GM19238 (cell line): ENCODE measurements at regions not wholly inside any gene's neighbourhood (a gene's known extent, or its start where the extent isn't known, plus 50 kb on each side); places are given as distances from the start of the nearest gene placed in this dataset.

ENCODE experiments used
- DNase-seq: peaks from one replicate; pipeline ENCODE4 v3.0.0; 2011; ENCODE audit warnings: low spot score; ENCODE audit not compliant: insufficient read length

DNA sequence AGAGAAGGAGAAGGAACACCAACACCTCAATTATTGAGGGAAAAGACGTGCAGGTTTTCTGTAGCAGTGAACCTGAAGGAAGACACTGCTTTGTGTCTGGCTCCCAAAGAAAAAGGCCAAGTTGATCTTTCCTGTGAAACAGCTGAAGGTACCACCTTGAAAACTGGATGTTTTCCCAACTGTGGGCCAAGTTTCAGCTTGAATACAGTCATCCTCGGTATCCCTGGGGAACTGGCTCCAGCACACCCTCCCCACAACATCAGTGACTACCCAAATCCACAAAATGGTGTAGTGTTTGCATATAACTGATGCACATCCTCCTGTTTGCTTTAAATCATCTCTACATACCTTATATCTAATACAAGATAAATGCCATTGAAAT lies 297.0 kb upstream of the PITRM1 start:
- no peak for DNase-seq

DNA sequence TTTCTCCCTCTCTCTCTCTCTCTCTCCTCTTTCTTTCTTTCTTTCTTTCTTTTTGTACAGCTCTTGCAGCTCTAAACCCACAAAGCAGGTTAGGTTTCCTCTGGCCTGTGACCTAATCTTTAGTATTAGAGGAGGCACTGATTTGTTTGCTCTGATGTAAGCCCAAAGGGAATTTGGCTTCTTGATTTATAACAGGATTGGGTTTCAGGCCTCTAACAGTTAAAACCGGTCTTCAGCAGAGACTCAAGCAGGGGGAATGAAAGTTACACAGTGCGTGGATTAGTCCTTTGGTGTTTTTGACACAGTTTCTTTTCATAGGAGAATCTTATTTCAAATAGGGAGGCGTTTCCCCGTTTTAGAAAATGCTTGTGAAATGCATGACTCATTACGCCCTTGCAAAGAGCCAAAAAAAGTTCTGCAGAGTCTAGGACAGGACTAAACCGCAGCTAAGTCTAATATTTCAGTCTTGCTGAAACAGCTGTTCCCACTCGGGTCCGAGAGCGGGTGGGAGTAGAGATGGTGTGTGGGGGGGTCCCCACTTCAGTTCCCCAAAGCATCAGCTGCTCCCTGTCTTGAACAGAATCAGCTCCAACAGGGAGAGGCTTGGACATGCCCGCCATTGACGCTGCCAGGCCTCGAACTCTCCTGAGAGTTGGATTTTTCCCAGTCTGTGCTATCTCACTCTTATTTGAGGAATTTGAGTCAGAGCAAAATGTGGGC lies 296.5 kb upstream of the PITRM1 start:
- no peak for DNase-seq

DNA sequence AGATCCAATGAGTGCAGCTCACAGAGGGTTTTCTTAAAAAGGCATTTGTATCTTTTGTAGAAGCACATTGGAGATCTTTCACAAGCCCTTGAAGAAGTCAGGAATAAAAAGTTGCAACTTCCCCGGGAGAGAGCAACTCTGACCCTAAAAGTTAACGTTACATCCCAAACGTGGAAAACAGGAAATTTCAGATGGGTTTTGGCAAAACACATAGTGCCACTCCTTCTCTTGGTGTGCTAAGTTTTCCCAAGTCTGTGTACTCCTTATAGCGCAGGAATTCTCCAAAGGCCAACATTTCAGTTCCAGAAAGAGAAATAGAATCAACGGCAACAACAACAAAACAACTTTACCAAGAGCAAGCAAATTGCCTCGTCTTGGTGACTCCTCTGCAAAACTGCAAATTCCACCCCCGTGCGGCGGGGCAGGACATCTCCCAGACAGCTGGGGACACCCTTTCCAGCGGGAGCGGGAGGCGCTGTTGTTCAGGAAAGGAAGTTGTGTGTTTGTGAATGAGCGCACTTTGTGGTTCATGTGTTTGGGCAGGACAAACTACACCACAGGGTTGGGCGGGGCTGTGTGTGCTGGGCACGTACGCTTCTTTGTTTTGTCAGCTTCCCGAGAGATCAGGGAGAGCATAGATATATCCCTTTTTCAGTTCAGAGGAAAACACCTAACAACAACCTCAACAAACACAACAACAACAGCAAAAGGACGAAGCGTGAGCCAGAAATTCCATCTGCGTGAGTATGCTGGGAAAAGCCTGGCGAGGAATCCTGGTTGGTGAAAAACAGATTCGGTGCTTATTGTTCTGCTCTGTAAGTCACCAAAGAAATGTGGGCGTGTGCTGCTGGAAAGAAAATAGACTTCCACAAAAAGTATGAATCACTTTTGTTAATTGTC lies 294.7 kb upstream of the PITRM1 start:
- DNase-seq = no peak

DNA sequence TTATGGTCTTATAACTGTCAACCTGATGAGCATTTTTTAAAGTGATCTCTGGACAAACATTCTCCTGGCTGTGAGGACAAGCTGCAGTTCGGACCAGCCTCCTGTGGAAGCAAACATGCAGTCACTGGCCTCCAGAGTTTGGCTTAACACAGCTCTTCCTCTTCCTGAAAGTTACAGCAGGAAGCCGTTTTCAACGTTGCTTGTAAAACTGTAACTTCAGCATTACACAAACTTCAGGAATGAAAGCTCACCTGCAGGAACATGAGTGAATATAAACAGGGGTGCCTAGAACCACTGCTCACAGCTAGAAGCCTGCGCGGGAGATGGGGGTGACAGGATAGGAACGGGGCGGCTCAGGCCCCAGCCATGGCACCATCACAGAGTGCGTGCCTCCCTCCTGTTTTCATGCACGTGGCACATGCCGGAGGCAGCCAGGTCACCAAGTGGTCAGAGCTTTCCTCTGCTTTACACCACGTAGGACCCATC lies 292.9 kb upstream of the PITRM1 start:
- DNase-seq = no peak

DNA sequence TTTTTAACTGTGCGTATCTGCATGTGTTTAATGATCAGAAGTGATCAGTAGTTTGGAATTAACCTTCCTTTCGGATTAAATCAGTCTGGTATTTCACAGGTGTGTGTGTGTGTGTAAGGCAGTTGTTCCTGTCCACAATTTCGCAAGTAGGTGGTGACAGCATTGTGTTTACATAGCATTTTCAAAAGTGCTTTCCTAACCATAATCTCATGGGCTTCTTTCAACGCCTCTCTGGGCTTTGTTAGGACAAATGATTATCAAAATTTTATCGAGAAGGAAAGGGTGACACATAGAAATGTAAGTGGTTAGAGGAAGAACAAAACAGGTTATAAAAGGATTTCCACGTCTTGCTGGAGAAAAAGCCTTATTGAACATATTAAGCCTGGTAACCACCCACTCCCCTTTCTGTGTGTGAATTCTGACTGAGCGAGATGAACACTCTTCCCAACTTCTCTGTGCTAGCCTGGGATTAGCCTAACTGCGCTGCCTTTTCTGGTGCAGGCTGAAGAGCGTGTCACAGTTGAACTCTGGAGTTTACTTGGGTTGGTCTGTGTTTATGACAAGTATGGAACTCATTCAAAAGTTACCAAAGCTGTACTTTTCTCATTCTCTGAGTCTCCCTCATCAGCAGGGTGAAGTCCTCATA lies 292.3 kb upstream of the PITRM1 start:
- DNase-seq = no peak

DNA sequence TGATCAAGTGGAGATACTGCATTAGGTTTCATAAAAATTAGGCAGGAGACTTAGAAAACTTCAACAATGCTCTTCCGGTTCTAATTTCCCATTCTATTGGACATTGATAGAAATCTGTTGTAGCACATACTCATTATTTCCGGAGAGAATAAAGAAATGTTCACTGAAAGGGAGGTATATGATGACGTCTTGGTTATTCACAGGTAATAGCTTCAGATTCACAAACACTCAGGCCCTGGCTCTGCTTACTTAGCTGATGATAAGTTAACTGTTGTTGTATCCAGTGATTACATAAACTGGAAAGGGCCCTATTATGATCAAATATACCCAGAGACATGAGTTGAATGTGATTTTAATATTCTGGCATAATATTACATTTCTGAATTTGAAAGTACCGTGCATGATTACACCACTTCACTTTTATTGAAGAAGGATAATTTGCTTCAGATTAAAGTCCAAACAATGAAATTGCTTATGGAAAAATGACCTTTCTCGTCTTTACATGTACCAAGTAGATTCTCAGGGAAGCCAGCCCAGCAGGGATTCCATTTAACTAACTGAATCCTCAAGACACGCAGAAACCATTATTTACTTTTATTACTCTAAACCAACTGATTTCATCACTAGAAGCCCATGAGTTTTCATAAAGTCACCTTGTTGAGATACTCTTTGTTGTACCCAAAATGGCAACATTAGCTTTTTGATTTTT lies 288.0 kb upstream of the PITRM1 start:
- no peak for DNase-seq

DNA sequence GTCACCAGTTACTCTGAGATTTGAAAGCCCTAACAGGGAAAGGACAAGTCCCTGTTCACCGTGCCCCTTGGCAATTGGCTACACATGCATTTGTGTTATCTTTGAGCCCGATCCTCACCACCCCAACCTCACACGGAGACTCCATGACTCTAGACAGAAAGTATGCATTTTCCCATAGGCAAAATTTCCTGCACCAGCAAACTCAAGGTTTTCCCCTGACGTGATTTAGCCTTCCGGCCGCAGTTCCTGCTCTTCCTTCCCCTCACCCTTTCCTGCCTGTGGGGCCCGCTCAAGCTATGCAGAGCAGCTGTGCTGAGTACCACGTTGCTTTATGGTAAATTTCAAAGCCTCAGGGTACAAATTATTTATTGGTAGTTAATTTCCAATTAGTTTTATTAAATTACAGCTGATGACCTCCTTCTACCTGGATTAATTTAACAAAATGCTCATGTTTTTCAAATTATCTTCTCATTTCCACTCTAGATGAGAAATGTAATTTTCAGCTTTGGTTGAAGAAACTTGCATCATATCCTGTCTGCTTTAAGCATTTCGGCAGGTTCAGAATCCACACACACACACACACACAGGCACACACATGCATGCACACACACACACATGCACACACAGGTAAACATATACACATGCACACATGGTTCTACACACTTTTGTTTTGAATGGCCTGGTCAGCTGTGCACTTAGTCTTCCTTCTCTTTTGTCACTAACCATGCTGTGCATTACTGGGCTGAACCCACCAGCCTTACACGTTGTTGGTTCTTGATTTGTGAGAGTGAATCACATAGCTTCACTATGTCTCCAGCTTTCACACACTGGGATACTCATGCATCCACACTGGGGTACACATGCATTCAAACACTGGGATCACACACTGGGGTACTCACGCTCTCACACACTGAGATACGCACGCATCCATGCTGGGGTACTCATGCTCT lies 283.1 kb upstream of the PITRM1 start:
- no peak for DNase-seq

DNA sequence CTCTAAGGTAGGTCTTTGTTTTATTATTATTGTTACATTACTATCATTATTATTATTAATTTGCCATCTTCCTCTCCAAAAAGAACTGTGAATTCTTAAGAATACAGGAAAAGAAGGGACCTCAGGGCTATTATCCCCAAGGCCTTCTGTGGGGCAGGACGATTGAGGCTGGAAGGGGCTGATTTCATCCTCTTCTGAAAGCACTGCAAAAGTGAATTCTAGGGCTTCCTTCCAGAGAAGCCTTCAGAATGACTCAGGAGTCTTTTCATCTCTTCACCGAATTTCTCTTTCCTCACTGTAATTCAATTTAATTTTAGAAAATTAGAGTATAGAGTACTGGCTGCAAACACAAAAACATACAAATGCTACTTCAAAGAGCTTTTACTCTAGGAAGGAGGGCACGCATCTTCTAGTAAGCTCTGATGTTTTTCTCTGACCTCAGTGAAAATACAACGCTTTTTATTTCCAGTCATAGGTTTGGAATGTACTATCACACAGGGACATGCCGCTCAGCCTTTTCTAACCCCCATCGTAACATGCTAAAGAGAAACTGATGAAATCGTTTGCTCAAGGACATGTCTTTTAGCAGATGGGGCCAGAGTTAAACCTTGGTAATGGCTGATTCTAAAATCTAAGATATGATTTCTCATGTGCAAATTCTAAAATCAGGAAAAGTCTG lies 280.2 kb upstream of the PITRM1 start:
- no peak for DNase-seq

DNA sequence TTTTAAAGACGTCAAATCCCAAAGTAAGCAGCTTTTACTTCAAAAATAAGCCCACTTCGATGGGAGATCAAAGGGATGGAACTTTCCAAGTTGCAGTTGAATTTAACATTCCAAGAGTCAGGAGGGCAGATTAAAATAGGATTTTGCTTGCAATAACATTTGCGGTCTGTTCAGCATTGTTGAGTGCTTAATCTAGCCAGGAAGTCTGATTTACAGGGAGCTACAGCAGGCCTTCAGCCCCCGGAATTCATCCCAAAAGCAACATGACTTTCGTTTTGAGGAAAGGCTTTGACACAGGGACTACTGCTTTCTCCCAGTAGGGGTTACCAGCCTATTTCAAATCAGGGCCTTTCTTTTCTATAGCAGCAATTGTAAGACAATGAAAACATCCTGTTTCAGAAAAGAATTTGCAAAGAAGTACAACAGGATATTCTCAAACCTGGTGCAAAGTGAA lies 279.6 kb upstream of the PITRM1 start:
- no peak for DNase-seq

DNA sequence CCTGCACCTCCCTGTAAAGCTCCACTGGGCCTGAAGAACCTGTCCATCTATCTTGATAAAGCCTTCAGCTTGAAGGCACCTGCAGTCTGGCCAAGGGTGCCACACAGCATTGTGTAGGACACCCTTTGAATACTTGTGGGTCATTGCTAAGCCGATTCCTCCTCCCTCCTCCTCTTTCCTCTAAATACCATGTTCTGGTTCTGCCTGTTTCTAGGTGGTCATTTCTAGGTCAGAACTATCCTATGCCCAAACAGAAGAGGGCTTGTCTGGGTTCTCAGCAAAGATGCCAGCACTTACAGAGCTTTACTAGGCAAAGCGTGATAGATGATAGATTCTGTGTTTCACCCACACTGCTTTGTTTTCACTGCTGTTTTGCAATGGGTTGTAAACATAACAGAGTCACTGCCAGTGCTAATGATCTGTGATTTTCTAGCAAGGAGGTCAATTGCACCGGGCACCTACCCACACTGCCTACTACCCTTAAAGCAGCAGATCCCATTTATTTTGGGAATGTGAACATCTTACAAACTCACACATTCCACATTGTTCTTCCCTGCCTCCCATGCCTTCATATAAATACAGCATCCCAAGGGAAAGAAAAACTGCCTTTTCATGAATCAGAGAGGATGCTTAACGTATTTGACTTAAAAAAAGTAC lies 279.1 kb upstream of the PITRM1 start:
- no peak for DNase-seq

DNA sequence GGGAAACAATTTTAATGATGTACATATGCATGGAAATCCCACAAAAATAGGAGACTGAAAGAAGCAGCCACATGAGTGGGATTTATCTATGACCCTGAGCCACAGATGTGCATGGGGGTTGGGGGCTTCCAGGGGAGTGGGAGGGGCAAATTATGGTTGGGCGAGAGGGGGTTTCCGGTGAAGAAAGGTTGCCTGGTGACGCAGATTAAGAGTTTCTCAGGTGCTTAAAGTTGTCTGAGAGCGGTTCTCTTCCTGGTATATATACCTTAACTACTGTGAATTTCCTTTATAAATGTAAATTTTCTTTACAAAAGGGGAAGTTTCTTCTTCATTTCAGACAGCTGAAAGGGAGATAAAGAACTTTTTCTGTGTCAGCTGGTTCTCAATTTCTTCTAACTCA lies 273.6 kb upstream of the PITRM1 start:
- DNase-seq = no peak

DNA sequence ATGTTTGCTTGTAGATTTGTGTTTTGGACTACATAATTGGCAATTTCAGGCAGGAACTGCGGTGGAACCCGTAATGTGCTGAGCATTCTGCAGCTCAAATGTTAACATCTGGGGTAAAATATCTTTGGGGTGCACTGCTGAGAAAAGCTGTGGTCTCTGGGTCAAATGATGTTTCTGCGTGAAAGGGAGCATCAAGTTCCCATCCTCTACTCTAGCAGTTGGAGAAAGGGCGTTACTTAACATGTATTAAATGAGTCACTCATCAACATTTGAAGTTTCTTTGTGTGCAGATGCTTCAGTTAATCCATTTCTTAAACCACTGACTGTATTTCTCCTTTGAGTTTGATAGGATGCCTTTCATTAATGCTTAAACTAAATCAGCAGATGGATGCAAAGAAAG lies 273.1 kb upstream of the PITRM1 start:
- no peak for DNase-seq

DNA sequence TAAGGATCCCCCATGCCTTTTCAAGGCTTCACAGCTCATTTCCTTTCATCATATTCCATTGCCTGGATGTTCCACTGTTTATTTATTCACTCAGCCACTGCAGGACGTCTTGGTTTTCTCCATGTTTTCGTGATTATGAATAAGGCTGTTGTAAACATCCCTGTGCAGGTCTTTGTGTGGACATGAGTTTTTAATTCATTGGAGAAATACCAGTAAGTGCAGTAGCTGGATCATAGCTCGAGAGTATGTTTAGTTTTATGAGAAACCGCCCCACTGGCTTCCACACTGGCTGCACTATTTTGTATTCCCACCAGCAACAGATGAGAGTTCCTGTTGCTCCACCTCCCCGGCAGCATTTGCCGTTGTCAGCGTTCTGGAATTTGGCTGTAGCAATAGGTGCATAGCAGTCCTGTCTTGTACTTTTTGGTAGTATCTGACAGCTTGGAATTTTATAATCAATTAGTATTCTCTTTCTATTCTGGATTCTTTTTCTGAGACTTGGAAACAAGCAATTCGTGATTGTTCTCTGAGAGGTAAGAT lies 269.9 kb upstream of the PITRM1 start:
- DNase-seq = no peak

DNA sequence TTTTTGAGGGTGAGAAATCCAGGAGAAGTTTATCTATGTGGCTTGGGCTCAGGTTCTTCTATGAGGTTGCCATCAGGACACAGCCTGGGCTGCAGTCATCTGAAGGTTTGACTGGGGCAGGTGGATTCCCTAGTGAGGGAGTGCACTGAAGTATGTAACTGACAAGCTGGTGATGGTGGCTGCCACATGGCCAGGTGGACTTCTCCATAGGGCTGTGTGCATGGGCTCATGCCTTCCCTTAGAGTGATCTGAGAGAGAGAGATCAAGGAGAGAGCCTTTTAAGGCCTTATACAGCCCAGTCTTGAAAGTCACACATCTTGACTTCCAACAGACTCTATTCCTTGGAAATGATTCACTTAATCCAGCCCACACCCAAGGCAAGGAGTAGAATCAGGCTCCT lies 266.6 kb upstream of the PITRM1 start:
- DNase-seq = no peak

DNA sequence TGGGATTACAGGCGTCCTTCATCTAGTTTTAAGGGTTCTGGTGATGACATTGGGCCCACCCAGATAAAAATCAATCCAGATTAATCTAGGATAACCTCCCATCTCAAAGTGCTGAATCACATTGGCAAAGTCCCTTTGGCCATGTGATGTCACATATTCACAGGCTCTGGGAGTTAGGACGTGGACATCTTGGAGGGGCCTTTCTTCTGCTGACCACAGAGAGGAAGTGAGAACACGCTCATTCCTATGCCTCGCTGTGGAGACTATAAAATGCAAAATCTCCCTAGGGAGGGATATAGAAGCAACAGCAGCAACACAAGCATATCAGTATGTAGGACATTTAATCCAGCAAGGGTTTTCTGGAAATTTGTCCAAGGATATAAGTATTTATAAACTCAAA lies 266.0 kb upstream of the PITRM1 start:
- no peak for DNase-seq

DNA sequence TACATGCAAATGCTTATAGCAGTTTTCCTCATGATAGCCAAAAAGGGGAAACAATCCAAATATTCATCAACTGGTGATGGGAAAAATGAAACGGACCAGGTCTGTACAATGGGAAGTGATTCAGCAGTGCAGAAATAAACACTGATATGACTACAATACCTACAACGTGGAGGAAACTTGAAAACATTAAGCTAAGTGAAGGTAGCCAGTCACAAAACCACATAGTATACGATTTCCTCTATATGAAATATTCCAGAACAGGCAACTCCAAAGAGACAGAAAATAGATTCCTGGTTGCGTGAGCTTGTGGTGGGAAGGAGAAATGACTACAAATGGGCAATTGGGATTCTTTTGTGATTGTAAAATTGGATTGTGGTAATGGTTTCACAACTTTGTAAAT lies 263.1 kb upstream of the PITRM1 start:
- DNase-seq = no peak

DNA sequence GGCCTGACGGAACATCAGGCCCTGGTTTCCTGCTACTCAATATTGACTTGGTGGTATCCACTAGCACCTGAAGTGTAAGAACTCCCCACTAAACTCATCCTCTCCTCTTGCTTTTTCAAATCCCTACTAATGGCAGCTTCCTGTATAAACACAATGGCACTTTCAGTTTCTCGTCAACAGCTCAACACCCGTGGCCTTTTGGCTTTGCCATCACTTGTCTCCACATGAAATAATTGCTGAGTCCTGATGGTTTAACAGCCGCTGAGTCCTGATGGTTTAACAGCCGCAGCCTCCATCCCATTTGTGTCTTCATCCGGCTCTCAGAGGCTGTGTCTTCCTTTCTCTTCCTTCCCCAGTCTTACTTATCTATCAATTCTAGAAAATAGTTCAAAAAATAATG lies 261.4 kb upstream of the PITRM1 start:
- no peak for DNase-seq

DNA sequence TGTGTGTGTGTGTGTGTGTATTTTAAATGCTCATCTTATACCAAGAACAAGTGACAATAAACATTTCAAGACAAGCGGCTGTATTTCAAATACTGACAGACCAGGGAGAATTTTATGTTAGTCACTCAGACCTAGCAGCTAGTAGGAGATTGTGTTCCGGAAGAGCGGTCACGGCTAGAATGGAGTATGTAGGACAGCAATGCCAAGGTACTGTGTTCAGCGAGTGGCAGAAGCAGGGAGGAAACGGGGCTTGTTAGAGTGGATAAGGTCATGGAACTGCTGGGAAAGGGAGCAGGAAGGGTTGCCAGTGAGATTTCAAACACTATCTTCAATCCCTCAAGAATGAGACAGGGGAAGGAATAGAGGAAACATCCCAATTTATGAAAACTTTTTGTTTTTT lies 260.5 kb upstream of the PITRM1 start:
- DNase-seq = no peak
